GM12878 (cell line): ENCODE measurements at regions not wholly inside any gene's neighbourhood (a gene's known extent, or its start where the extent isn't known, plus 50 kb on each side); places are given as distances from the start of the nearest gene placed in this dataset.

Experiments used
- CBX3 ChIP-seq: fragments of 200-600 bp; sonication (generic); IDR thresholded peaks from 2 replicates; pipeline ENCODE4 v1.6.1; 2016; ENCODE audit warnings: low read depth, borderline replicate concordance
- LARP7 ChIP-seq: fragments of 450-650 bp; IDR thresholded peaks from 2 replicates; pipeline ENCODE4 v1.6.1; 2017; ENCODE audit warnings: mild to moderate bottlenecking
- MEF2A ChIP-seq: IDR thresholded peaks from 2 replicates; pipeline ENCODE4 v1.6.1; 2011; ENCODE audit warnings: low read depth, mild to moderate bottlenecking, low read length, moderate library complexity; ENCODE audit not compliant: insufficient read depth
- MTA3 ChIP-seq: IDR thresholded peaks from 2 replicates; pipeline ENCODE4 v1.6.1; 2012; ENCODE audit warnings: low read length, inconsistent platforms, borderline replicate concordance
- NFIC ChIP-seq: IDR thresholded peaks from 2 replicates; pipeline ENCODE4 v1.6.1; 2012; ENCODE audit warnings: low read depth, mild to moderate bottlenecking, inconsistent platforms, low read length, moderate library complexity
- NR2C2 ChIP-seq: IDR thresholded peaks from 2 replicates; pipeline ENCODE4 v1.6.1; 2011; ENCODE audit warnings: borderline replicate concordance, low read depth; ENCODE audit not compliant: control insufficient read depth, insufficient read length
- RB1 ChIP-seq: fragments of 450-650 bp; formaldehyde crosslinking; IDR thresholded peaks from 2 replicates; pipeline ENCODE4 v1.6.1; 2017; ENCODE audit warnings: mild to moderate bottlenecking, borderline replicate concordance
- SMAD5 ChIP-seq: IDR thresholded peaks from 2 replicates; pipeline ENCODE4 v1.6.1; 2016; ENCODE audit warnings: antibody characterized with exemption, low read depth
- TARDBP ChIP-seq: IDR thresholded peaks from 2 replicates; pipeline ENCODE4 v1.6.1; 2016; ENCODE audit warnings: borderline replicate concordance
- ZNF384 ChIP-seq: IDR thresholded peaks from 2 replicates; pipeline ENCODE4 v1.6.1; 2012; ENCODE audit warnings: low read depth, mild to moderate bottlenecking, low read length, improper control_type of control experiment, borderline replicate concordance
- TF ChIP-seq, protein P1 (sequence below): fragments of 450-650 bp; IDR thresholded peaks from 2 replicates; pipeline ENCODE4 v1.6.1; 2018; ENCODE audit warnings: borderline replicate concordance, mild to moderate bottlenecking; ENCODE audit not compliant: partially characterized antibody
- TF ChIP-seq, protein P2 (sequence below): fragments of 450-650 bp; formaldehyde crosslinking; IDR thresholded peaks from 2 replicates; pipeline ENCODE4 v1.5.0; 2022; ENCODE audit warnings: mild to moderate bottlenecking, missing genetic modification characterization

DNA sequence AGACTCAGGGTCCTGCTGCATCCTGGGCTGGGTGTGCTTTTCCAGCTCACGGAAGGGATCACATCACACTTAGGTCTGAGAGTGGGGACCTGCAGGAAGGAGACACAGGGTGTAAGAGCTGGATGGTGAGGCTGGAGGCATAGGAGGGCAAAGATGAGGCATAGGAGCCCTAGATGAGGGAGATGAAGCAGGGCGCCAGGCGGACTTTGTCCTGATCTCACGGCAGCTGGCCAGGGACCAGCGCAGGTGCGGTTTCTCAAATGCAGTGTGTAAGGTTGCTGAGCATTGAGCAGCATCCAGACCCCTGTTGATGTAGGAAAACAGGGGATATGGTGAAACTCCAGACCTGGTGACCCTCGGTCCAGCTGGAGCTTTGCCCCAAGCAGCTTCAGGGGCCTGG lies 156.5 kb downstream of the PSAT1 start (continued):
- no peak for TF ChIP-seq CBX3
- TF ChIP-seq, protein P1, sequence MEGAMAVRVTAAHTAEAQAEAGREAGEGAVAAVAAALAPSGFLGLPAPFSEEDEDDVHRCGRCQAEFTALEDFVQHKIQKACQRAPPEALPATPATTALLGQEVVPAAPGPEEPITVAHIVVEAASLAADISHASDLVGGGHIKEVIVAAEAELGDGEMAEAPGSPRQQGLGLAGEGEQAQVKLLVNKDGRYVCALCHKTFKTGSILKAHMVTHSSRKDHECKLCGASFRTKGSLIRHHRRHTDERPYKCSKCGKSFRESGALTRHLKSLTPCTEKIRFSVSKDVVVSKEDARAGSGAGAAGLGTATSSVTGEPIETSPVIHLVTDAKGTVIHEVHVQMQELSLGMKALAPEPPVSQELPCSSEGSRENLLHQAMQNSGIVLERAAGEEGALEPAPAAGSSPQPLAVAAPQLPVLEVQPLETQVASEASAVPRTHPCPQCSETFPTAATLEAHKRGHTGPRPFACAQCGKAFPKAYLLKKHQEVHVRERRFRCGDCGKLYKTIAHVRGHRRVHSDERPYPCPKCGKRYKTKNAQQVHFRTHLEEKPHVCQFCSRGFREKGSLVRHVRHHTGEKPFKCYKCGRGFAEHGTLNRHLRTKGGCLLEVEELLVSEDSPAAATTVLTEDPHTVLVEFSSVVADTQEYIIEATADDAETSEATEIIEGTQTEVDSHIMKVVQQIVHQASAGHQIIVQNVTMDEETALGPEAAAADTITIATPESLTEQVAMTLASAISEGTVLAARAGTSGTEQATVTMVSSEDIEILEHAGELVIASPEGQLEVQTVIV = no peak
- no peak for TF ChIP-seq MTA3
- TF ChIP-seq MEF2A = no peak
- TF ChIP-seq, protein P2, sequence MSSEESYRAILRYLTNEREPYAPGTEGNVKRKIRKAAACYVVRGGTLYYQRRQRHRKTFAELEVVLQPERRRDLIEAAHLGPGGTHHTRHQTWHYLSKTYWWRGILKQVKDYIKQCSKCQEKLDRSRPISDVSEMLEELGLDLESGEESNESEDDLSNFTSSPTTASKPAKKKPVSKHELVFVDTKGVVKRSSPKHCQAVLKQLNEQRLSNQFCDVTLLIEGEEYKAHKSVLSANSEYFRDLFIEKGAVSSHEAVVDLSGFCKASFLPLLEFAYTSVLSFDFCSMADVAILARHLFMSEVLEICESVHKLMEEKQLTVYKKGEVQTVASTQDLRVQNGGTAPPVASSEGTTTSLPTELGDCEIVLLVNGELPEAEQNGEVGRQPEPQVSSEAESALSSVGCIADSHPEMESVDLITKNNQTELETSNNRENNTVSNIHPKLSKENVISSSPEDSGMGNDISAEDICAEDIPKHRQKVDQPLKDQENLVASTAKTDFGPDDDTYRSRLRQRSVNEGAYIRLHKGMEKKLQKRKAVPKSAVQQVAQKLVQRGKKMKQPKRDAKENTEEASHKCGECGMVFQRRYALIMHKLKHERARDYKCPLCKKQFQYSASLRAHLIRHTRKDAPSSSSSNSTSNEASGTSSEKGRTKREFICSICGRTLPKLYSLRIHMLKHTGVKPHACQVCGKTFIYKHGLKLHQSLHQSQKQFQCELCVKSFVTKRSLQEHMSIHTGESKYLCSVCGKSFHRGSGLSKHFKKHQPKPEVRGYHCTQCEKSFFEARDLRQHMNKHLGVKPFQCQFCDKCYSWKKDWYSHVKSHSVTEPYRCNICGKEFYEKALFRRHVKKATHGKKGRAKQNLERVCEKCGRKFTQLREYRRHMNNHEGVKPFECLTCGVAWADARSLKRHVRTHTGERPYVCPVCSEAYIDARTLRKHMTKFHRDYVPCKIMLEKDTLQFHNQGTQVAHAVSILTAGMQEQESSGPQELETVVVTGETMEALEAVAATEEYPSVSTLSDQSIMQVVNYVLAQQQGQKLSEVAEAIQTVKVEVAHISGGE (CRISPR knock-in tag) = no peak
- TF ChIP-seq SMAD5 = no peak
- no peak for TF ChIP-seq NFIC
- no peak for TF ChIP-seq TARDBP
- no peak for TF ChIP-seq NR2C2
- TF ChIP-seq RB1 = no peak
- no peak for TF ChIP-seq LARP7
- no peak for TF ChIP-seq ZNF384
